Breast epithelium (tissue), 4 donors: ENCODE measurements at regions not wholly inside any gene's neighbourhood (a gene's known extent, or its start where the extent isn't known, plus 50 kb on each side); places are given as distances from the start of the nearest gene placed in this dataset.

Source experiments
- DNase-seq, 2 donors: peaks; one replicate each; pipeline ENCODE4 v3.0.0-alpha.2; 2019; ENCODE audit warnings: low spot score in 2 of 2
- H3K27ac ChIP-seq, 2 donors: fragments of 200-600 bp; sonication (generic) in 1 of 2; one replicate each; pipeline ENCODE4 v1.5.1; 2016 to 2019; ENCODE audit warnings: mild to moderate bottlenecking in 1 of 2
- H3K27me3 ChIP-seq, 2 donors: fragments of 200-600 bp; sonication (generic) in 1 of 2; one replicate each; pipeline versions ENCODE4 v1.5.1 to v1.6.0; 2017 to 2019; ENCODE audit warnings: control low read depth in 1 of 2, mild to moderate bottlenecking in 1 of 2
- H3K36me3 ChIP-seq: fragments of 200-600 bp; one replicate; pipeline ENCODE4 v1.5.1; 2019
- H3K4me1 ChIP-seq, 2 donors: fragments of 200-600 bp; sonication (generic); one replicate each; pipeline ENCODE4 v1.5.1; 2016 to 2019; ENCODE audit warnings: control low read depth in 1 of 2
- H3K4me3 ChIP-seq, 3 donors: fragments of 200-600 bp; sonication (generic); 1 replicate in 2 of 3; 2 replicates in 1 of 3; pipeline ENCODE4 v1.5.1; 2016 to 2019; ENCODE audit warnings: mild to moderate bottlenecking in 3 of 3, moderate library complexity in 2 of 3
- H3K9me3 ChIP-seq, 2 donors: fragments of 200-600 bp; sonication (generic) in 1 of 2; one replicate each; pipeline ENCODE4 v1.5.1; 2016 to 2019; ENCODE audit warnings: control low read depth in 1 of 2
- POLR2A ChIP-seq: fragments of 450-650 bp; IDR thresholded peaks from one replicate; pipeline ENCODE4 v1.6.1; 2016; ENCODE audit warnings: antibody characterized with exemption, mild to moderate bottlenecking, moderate library complexity
- POLR2AphosphoS5 ChIP-seq, 3 donors: sonication (generic); formaldehyde crosslinking; IDR thresholded peaks; one replicate each; pipeline ENCODE4 v1.6.1; 2017; ENCODE audit warnings: antibody characterized with exemption in 3 of 3
- intact Hi-C: fragments of 100-400 bp; cut with DNase I; formaldehyde crosslinking; loops from one replicate; pipeline ENCODE4 v1.15.1; 2023; ENCODE audit warnings: low total_unique reads
- TF ChIP-seq, protein P1 (sequence below), 3 donors: fragments of 450-650 bp; IDR thresholded peaks; one replicate each; pipeline ENCODE4 v1.5.1; 2016 to 2017; ENCODE audit warnings: antibody characterized with exemption in 3 of 3, mild to moderate bottlenecking in 3 of 3, moderate library complexity in 3 of 3

DNA sequence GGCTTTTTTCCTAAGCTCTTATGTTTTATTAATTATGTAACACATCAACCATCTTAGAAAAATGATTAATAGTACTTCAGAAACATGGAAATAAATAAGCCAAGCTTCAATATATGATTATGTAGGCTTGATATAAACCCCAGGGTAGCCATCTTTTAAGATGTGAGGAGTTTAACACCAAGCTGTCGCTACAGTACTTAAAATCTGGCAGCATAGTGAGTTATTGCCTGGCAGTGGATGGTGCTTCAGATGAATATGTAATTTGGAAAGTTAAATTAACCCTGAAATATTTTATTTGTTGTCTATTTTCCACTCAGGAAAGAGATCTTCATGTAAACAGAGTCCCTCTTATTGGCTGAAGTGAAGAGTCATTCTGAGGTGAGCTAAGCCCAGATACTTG is 339.0 kb upstream of the ZFP64 start:
- intact Hi-C loops = no loop called here
- DNase-seq = no peak
- Histone ChIP-seq H3K4me3 (no peak overlapping the region), H3K9me3 (no peaks in the 10 kb centered on the region), H3K27ac (no peak overlapping the region), H3K4me1 (no peaks in the 10 kb centered on the region), H3K27me3 (no peaks in the 10 kb centered on the region), H3K36me3 (no peaks in the 10 kb centered on the region)
- TF ChIP-seq, protein P1, sequence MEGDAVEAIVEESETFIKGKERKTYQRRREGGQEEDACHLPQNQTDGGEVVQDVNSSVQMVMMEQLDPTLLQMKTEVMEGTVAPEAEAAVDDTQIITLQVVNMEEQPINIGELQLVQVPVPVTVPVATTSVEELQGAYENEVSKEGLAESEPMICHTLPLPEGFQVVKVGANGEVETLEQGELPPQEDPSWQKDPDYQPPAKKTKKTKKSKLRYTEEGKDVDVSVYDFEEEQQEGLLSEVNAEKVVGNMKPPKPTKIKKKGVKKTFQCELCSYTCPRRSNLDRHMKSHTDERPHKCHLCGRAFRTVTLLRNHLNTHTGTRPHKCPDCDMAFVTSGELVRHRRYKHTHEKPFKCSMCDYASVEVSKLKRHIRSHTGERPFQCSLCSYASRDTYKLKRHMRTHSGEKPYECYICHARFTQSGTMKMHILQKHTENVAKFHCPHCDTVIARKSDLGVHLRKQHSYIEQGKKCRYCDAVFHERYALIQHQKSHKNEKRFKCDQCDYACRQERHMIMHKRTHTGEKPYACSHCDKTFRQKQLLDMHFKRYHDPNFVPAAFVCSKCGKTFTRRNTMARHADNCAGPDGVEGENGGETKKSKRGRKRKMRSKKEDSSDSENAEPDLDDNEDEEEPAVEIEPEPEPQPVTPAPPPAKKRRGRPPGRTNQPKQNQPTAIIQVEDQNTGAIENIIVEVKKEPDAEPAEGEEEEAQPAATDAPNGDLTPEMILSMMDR (IDR thresholded peaks at IDR 0.05) = no peak
- TF ChIP-seq POLR2A (no peak), POLR2AphosphoS5 (IDR thresholded peaks at IDR 0.05) (no peak)

DNA sequence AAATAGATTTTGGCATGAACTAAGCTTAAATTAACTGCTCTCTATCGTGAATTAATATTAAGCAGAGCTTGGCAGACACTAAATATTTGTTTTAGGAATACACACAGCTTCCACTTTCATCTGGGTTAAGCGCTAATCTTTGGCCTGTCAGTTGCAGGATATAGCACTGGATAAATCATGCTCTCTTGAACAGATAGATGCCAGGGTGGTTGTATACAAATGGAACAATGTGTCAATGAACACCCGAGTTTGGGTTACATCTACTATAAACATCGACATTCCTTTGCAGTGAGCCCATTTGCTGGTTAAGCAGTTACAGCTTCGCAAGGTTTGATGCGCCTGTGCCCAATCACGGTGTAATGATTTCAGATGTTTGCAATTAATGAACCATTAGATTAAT is 338.2 kb upstream of the ZFP64 start:
- DNase-seq = no peak
- intact Hi-C loops = no loop called here
- no peak overlapping the region for H3K27ac ChIP-seq

DNA sequence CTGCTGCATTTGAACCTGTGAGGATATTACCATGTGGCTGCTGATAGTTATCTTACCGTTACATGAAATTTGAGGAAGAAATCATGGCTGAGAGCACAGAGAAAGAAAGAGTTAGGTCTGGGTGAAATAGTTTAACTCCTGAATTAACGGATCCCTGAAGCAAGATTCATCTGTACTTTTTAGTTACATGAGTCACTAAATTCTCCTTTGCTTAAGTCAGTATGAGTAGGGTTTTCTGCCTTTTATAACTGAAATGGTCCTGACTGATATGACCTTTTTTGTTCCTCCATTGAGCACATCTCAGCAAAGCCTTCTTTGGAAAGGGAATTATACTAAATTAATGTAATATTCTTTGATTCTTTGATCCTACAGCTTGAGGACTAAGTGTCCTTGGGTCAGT is 333.3 kb upstream of the ZFP64 start:
- H3K27ac ChIP-seq = no peak overlapping the region
- intact Hi-C loops = no loop called here
- TF ChIP-seq POLR2A = no peak
- TF ChIP-seq, protein P1 (IDR thresholded peaks at IDR 0.05) = no peak
- no peak for TF ChIP-seq POLR2AphosphoS5 (IDR thresholded peaks at IDR 0.05)

More for the DNA sequence above, 338.2 kb upstream of the ZFP64 start:
- no peaks in the 10 kb centered on the region for H3K36me3 ChIP-seq
- H3K4me3 ChIP-seq = no peak overlapping the region
- no peaks in the 10 kb centered on the region for H3K27me3 ChIP-seq
- H3K9me3 ChIP-seq = no peaks in the 10 kb centered on the region
- TF ChIP-seq, protein P1 (IDR thresholded peaks at IDR 0.05) = no peak
- TF ChIP-seq POLR2A = no peak
- TF ChIP-seq POLR2AphosphoS5 (IDR thresholded peaks at IDR 0.05) = no peak
- H3K4me1 ChIP-seq = no peaks in the 10 kb centered on the region

GRCh38 chr20:52518735-52519134 is 327.2 kb upstream of the ZFP64 start:
- Histone ChIP-seq H3K4me1 (no peaks in the 10 kb centered on the region), H3K27me3 (no peaks in the 10 kb centered on the region), H3K9me3 (peaks cover 9 to 10% of the 10 kb centered on the region in 2 donors), H3K27ac (no peak overlapping the region), H3K36me3 (no peaks in the 10 kb centered on the region), H3K4me3 (no peak overlapping the region)
- intact Hi-C loops = no loop called here
- no peak for TF ChIP-seq POLR2AphosphoS5 (IDR thresholded peaks at IDR 0.05)
- TF ChIP-seq, protein P1 (IDR thresholded peaks at IDR 0.05) = no peak
- TF ChIP-seq POLR2A = no peak
- DNase-seq = no peak

More for the DNA sequence above, 333.3 kb upstream of the ZFP64 start:
- H3K9me3 ChIP-seq = peaks cover 9 to 10% of the 10 kb centered on the region in 2 donors
- no peak for DNase-seq
- H3K36me3 ChIP-seq = no peaks in the 10 kb centered on the region
- no peak overlapping the region for H3K4me3 ChIP-seq
- H3K4me1 ChIP-seq = no peaks in the 10 kb centered on the region
- no peaks in the 10 kb centered on the region for H3K27me3 ChIP-seq

DNA sequence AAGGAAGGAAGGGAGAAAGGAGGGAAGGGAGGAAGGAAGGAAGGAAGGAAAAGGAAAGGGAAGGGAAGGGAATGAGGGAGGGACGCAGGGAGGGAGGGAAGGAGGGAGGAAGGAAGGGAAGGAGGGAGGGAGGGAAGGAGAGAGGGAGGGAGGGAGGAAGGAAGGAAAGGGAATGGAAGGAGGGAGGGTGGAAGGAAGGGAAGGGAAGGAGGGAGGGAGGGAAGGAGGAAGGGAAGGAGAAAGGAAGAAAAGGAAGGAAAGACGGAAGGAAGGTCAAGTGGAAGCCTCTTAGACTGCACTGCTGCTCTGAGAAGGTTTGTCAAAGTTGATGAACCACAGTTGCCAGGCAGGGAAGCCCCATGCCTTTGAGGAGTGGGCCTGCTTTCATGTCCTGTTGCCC is 324.3 kb upstream of the ZFP64 start:
- peaks cover 4 to 5% of the 10 kb centered on the region in 2 donors for H3K9me3 ChIP-seq
- no peaks in the 10 kb centered on the region for H3K36me3 ChIP-seq
- no peaks in the 10 kb centered on the region for H3K27me3 ChIP-seq
- DNase-seq = no peak
- TF ChIP-seq POLR2A (no peak), POLR2AphosphoS5 (IDR thresholded peaks at IDR 0.05) (no peak)
- TF ChIP-seq, protein P1 (IDR thresholded peaks at IDR 0.05) = no peak
- H3K4me3 ChIP-seq = no peak overlapping the region
- H3K27ac ChIP-seq = no peak overlapping the region
- H3K4me1 ChIP-seq = no peaks in the 10 kb centered on the region
- intact Hi-C loops = no loop called here
